ELR (cell line): ENCODE measurements at regions not wholly inside any gene's neighbourhood (a gene's known extent, or its start where the extent isn't known, plus 50 kb on each side); places are given as distances from the start of the nearest gene placed in this dataset.

Experiments
- DNase-seq: peaks from one replicate; pipeline ENCODE4 v3.0.0-alpha.2; 2015; ENCODE audit warnings: low read depth

DNA sequence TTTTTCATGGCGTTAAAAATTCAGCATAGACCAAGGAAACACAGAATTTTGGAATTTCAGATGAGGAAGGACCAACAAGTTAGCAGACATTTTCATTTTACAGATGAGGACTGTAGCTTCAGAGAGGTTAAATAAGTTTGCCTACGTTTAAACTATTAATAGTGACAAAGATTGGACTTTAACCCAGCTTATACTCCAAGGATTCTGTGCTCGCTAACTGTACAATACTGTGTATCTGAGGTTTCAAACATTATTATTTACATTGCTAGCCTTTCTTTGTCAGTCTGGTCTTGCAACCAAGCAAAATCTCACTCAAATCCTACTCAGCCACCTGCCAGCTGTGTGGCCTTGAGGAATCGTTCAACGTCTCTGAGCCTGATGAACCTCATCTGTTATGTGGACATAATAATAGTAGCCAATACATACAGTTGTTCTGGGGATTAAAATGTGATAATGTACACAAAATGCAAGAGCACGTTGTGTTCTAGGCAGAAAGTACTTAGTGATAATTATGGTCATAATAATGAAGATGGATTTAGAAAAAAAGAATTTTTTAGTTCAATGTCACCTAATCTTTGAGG is 462.4 kb upstream of the TRIB2 start:
- no peak for DNase-seq

DNA sequence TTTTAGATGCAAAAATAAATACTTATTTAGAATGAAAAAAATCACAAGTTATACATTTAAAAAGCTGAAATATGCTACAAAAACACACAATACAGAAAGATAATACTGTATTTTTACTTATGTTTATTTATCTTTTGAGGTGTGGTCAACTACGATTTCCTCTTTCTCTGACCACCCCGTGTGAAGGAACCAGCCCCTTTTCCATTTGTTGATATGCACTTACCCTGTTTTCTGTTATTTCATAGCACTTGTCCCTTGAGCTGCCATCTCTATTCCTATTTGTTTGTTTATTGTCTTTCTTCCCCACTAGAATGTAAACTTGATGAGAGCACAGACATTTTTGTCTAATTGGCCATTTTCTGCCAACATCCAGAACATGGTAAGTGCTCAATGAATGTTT is 460.5 kb upstream of the TRIB2 start:
- DNase-seq: no peak

DNA sequence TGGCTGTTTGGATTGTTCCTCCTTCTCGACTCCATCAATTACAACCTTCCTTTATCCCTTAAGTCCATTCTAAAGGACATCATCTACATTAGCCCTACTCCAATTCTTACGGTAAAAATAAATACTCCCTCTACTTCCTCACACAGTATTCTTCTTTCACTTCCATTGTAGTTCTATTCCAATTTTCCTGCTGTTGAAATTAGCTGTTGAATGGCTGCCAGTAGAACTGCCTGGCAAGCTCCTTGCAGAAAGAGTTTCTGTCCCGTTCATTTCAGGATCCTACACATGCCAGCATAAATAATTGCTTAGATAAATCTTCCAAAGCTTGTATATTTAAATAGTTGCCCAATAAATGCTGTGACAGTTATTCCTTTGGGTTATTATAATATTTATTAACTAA is 459.3 kb upstream of the TRIB2 start:
- DNase-seq: no peak

DNA sequence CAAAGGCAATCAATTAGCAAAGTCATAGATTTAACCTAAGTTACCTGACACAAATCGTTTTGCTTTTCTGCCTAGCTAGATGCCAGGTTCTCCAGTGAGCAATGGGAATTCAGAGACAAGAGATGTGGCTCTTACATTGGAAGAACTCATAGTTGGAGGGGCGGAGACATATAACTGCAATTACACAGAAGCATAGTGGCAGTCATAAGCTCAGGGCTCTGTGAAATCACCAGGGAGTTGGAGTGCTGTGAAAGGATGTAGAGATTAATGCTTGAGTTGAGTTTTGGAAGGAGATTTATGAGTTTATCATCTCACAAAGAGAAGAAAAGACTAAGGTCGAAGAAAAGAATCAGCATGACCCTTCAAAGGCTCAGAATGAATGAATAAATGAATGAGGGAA is 457.2 kb upstream of the TRIB2 start:
- DNase-seq: no peak

DNA sequence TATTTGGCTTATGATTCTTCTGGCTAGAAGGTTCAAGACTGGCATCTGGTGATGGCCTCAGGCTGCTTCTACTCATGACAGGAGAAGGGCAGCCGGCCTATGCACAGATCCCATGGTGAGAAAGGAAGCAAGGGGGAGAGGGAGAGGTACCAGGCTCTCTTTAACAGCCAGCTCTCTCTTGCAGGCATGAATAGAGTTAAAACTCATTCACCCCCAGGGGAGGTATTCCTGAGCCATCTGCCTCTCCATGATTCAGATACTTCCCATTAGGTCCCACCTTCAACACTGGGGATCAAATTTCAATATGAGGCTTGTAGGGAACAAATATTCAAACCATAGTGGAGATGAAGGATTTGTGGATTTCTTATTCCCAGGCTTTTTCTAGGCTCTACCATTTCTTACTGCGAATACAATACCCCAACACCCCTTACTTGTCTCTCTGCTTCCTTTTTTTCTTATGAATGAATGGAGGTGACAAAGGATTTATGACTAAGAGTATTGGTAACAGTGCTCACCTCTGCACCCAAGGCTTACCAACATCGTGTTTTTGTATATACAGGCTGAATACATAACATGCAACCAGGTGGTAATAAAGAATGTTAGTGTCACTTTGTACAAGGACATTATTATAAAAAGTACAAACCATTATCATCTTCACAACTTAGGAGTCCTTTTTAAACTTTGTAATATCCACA is 454.6 kb upstream of the TRIB2 start:
- peak; percentile 17 for DNase-seq

DNA sequence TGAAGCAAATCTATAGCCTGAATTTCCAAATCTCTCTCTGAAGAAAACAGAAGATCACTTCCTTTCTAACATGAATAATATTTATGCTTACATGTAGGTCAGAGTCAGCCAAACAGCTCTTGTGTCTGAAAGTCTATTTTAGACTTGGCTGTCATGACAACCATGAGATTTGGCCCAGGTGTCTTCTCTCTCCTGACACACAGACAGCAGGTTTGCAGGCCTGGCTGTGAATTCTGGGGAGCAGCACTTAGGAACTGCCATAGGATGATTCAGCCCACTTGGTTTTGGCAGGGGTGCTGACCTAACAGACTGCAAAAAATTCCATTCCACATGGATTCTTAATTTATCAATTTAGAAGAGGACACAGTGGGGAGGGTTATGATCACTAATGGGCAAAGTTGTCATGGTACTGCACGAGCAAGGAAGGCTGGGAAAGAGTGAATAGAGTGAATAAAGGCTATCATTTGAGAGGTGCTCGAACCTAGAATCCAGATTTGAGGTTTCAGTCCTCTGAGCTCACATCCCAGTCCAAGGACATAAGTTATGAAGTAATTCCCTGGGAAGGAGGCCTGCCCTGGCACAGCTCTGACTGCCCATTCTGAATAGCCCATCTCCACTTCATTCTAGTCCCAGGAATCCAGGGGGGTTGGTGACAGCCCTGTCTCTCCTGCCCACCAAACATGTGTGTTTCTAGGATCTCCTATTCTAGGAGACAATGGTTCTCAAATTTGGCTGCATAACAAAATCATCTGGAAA is 453.9 kb upstream of the TRIB2 start:
- DNase-seq: no peak

DNA sequence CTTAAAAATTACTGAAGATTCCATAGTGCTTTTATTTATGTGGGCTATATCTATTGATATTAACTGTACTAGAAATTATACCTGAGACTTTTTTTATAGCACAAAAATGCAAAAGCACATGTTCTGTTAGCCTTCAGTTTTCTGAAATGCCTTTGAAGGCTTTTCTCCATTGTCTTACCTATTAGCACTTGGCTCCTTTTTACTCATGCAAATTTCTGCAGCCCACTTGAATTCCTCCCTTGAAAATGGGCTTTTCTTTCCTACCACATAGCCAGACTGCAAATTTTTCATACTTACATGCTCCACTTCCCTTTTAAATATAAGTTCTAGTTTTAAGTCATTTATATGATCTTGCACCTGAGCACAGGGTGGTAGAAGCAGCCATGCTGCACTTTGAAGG is 453.0 kb upstream of the TRIB2 start:
- no peak for DNase-seq

DNA sequence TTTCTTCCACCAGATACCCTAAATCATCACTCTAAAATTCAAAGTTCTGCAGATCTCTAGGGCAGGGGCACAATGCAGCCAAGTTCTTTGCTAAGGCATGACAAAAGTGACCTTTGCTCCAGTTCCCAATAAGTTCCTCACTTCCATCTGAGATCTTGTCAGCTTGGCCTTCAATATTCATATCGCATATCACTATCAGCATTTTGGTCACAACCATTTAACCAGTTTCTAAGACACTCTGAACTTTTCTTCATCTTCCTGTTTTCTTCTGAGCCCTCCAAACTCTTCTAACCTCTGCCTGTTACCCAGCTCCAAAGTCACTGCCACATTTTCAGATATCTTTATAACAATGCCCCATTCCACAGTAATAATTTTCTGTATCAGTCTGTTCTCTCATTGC is 452.6 kb upstream of the TRIB2 start:
- DNase-seq: no peak

DNA sequence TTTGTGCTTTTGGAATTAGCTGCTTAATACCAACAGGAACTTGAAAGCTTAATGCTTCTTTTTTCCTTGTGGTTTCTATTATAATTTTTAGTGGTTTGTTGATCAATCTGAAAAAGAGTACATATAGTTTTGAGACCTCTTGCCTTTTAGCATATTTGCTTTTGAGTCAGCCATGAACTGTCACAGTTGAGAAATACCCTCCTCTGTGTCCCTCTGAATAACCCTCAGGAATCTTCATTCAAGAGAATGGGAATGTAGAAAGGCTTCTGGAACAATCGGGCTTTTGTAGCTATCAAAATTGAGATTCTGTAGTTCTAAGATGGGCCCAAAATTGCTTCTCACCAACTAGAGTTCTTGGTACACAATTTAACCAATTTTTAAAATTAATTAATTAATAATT is 451.1 kb upstream of the TRIB2 start:
- DNase-seq: no peak

DNA sequence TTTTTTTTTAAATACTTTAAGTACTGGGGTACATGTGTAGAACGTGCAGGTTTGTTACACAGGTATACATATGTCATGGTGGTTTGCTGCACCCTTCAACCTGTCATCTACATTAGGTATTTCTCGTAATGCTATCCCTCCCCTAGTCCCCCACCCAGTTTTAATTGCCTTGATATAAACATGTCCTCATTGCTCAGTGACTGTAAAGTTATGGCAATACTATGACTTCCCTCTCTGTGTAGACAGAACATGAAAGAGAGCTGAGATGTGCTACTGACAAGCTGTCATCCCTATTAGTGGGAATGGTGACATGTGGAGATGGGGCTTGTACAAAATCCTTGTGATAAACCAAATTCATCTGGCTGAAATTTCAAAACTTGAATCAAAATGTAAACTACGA is 449.7 kb upstream of the TRIB2 start:
- DNase-seq: no peak

DNA sequence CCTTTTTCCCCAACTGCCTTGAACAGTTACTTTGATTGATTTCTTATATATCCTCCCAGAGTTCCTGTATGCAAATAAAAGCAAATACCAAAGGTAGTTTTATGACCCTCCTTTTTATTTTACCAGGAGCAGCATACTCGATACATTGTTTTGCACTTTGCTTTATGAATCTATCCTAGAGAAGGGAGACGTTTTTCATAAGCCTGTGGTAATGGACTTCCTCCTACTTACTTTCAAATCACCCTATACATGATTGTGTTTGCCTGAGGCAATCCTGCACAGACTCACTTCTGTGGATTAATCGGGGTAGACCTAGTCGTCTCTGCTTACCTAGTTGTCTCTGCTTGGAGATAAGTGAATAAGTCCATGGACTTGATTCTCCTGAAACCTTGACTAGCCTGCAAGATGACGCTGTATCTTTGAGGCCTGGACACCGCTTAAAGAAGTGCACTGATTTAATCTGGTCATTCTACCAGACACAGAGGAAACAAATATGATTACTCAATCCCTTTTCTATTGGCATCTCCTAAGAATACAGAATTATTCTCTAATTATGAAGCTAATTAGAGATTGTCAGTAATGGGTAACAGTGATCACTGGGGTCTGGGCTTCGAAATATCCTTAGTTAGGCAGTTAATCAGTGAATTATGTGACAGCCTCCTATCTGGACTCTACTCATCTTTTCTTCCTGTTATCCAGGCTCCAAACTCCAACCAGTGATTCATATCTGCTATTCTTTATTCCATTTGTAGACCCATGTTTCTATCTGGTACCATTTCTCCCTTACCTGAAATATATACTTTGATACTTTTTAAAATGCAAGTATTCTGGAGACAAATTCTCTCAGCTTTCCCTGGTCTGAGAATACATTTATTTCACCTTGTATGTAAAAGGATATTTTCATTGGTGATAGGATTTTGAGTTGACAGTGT is 447.4 kb upstream of the TRIB2 start:
- DNase-seq: no peak

DNA sequence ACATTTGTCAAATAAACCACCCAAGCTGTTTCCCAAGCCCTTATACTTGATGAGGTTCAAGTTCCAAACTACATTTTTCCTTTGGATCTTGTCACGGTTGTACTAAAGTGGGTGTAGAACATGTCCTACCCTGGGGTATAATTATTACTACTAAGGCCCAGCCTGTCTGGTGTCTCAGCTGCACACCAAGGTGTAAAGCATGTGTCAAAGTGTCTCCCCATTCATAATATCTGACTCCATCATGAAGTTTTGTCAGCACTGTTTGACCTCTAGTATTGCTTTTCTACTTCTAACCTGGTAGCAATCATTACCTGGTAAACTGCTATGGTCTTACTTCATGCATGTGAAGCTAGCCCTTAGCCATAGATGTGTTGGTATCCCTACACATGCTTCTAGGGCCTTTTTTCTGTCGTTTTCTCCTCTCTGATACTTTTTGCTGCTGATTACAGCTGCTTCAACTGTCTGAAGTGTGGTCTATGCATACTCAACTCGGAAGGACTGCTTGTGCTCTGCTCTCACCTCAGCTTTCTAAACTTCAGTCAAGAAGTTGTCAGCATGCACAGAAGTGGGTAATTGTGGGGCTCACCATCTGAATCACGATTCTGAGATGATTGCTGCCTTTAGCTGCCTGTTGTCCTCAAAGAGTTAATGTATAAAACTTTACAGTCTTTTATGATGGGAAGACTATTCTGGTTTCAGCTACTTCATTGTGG is 445.7 kb upstream of the TRIB2 start:
- DNase-seq: no peak

DNA sequence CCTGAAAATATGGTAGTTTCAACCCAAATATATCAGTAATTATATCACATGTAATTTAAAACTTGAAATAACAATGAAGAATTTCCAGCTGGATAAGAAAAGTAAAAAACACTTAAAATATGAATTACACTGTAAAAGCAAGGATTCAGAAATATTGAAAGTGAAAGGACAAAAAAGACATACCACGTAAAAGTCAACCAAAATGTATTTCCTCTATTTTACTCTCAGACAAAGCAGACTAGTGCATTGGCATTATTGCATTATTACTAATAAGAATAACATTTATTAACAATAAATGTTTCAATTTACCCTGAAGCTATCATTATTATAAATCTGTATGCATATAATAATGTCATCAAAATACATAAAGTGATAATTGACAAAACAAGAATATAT is 445.1 kb upstream of the TRIB2 start:
- no peak for DNase-seq

DNA sequence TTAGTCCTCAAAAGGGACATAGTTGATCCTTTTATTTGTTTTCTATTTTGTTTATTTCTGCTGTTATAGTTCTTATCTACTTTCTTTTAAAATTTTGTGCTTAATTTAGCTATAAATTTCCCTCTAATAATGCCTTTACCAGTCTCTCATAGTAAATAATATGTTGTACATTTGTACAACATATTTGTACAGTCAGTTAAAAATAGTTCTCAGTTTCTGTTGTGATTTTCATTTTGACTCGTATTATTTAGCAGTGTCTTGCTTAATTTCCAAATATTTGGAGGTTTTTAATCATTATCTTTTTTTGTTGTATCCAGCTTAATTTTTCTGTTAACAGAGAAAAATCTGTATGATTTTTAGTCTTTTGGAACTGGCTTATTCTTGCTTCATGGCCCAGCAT is 443.6 kb upstream of the TRIB2 start:
- DNase-seq: no peak

DNA sequence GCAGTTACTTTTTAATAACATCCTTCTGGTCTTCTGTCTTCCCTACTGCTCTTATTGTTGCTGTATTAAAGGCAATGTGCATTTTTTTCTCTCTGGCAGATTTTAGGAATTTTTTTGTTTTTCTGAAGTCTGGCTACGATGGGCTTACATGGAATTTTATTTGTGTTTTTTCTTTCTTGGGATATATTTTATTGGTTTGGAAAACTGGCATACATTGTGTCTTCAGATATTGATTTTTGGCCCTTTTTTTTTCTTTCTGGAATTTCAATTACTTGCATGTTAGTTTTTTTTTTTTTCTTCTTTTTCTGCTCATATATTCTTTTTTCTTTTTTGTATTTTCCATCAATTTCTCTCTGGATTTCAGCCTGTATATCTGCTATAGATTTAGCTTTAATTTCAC is 442.1 kb upstream of the TRIB2 start:
- DNase-seq: no peak

DNA sequence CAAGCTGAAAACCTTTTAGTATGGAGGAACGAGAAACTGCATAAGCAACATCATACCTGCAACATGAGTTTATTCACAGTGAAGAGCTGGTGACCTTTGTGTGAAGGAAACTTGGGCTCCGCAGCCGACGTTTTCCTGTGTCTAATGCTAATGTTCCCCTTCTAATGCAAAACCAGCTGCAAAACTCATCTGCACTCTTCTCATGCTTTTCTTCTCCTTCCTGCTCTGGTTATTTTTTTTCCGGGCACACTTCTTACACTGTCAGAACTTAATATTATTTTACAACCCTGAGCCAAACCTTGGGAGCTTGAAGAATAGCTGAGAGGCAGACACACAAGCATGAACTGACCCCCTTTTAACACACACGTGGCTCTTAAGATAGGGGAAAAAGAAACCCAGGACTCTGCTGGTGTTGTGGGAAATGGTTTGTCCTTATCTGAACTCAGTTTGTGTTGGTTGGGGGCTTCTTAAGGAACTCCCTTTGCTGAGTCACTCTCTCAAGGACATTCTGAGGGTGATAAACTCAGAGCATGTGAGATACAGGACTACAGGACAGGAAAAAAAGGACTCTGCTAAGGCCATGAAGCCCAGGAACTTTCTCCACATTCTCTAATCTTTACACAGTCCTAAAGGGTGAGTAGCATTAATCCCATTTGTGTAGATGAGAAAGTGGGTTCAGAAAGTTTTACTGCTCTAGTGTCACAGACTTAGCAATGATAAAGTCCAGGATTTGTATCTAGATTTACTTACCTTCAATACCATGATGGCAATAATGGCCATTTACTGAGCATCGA is 439.3 kb upstream of the TRIB2 start:
- DNase-seq: no peak

DNA sequence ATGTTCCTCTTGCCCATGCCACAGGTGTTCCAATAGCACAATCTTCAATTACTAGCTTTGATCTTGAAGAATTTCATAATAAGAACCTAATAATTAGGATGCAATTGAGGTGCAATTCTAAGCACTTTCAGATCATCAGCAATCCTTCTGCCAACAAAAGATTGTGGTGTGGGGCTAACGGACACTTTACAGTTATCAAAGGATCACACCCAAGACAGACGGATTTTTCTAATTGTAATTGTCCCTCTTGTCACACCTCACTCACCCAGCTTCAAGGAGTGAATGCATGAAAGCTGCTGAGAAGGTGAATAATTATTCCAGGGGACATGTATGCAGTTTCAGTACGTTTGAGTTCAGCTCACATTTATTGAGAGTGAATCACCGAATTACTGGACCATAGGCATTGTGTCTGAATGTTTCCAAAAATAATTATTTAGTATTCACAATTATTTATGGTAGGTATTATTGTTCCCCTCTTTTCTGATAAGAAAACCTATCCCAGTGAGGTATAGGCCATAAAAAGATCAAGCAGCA is 438.5 kb upstream of the TRIB2 start:
- no peak for DNase-seq

DNA sequence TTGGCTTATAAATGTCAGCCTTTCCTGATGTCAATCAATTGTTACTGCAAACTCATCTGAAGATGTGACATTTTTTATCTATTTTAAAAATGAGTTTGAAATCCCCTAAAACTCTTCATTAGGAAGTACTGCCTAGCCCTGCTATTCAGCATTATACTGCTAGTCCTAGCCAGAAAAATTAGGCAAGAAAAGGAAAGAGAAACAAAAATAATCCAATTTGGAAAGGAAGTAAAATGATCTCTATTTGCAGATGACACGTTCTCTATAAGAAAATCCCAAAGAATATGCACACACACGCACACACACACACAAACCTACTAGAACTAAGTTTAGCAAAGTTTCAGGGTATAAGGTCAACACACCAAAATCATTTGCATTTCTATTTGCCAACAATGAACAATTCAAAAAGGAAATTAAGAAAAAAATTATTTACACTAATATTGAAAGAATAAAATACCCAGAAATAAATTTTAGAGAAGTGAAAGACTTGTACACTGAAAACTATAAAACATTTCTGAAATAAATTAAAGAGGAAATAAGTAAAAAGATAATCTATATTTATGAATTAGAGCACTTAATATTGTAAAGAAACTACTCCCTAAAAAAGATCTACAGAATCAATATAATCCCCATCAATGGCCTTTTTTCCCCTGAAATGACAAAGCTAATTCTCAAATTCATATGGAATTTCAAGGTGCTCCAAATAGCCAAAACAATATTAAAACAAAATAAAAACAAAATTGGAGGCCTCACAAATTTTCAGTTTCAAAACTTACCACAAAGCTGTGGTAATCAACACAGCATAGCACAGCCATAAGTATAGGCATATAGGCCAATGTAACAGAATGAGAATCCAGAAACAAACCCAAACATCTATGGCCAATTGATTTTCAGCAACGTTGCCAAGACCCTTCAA is 433.7 kb upstream of the TRIB2 start:
- no peak for DNase-seq

DNA sequence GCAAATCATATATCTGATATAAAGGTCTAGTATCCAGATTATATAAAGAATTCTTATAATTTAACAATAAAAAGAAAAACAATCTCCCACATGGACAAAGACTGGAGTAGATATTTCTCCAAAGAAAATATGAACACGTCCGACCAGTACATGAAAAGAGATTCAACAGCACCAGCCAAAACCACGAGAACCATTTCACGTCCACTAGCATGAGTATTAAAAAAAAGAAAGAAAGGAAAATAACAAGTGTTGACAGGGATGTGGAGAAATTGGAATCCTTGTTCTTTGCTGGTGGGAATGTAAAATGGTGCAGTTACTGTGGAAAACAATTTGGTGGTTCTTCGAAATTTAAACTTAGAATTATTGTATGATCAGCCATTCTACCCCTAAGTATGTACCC is 432.7 kb upstream of the TRIB2 start:
- no peak for DNase-seq

DNA sequence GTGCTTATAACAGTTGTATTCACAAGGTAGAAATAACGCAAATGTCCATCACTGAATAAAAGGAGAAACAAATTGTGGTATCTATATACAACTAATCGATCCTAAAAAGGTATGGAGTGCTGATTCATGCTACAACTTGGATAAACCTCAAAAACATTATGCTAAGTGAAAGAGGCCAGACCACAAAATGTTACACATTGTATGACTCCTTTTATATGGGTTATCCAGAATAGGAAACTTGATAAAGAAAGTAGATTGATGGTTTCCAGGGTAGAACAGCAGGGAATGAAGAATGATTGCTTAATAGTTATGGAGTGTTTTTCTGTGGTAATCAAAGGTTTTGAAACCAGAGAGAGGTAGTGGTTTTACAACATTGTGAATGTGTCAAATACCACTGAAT is 432.2 kb upstream of the TRIB2 start:
- peak; percentile 64 for DNase-seq
